Skin of body (tissue), 1 donor: ENCODE measurements at regions not wholly inside any gene's neighbourhood (a gene's known extent, or its start where the extent isn't known, plus 50 kb on each side); places are given as distances from the start of the nearest gene placed in this dataset.

Source experiments
- DNase-seq: peaks from one replicate; lab custom pipeline; 2025; lab: John Stamatoyannopoulos, UW

GRCh38 chr5:61622156-61622555 is 290.1 kb downstream of the ZSWIM6 start:
- DNase-seq, result no peak

- DNase-seq, result no peak
Measured at GRCh38 chr5:61623401-61624069, 291.5 kb downstream of the ZSWIM6 start.

DNA sequence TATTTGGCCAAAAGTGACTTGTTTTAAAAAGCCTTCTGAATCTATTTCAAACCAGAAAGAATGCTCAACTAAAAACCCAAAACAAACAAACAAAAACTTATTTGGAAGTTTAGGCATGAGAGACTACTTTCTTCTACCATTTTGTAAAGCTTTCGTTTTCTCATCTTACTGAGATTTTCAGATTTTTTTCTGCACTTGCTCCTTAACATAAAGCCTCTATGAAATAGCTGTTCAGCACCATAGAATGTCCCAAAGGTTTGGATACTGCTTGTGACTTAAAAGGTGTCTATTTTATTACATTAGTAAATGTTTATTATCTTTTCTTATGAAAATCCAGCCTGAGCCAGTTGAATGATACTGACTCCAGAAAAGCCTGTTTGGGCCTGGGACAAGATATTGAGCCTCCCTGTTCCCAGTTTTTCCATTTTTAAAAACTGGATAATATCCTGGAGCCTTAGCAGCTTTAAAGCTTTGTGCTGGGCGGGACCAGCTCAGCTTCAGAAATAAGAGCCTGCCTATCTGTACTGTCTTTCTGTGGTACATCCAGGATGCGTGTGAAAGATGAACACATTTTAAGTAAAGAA is 292.6 kb downstream of the ZSWIM6 start:
- DNase-seq, result no peak

DNA sequence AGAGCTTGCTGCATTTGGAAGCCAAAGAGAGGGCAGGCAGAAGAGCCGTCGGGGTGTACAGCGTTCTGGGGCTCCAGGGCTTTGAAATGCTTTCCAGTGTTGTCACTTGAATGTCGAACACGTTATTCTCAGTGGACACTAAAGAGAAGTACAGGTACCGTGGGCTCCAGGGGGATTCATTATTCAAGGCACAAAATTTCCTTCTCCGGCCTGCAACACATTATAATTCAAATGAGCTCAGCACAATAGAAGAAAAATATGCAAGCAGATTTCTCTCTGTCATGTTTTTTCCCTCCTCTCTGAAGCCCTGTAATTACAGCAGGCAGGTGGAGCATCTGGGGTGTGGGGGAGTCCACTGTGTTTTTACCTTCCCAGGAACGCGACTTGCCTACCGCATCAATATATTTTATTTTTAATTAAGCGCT is 293.1 kb downstream of the ZSWIM6 start:
- DNase-seq, result peak; percentile 18

- no peak for DNase-seq
Measured at GRCh38 chr5:61625681-61626621, 293.9 kb downstream of the ZSWIM6 start.

GRCh38 chr5:61626639-61627282 is 294.7 kb downstream of the ZSWIM6 start:
- DNase-seq, result no peak

DNA sequence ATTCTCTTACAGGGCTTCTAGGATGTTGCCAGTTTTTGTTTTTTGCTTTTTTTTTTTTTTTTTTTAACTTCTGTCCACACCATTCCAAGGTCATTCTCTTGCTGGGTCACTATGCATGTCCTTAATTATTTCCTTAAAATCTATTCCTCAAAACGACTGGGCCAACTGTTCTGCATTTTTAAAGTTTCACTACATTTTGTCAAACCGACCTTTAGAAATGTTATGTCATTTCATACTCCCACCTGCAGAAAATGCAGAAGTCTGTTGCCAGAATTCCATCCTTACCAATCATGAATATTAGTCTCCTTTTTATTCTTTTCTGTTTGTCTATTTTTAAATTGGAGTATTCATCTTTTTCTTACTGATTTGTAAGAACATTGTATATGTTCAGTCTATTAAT is 295.5 kb downstream of the ZSWIM6 start:
- DNase-seq, result no peak

GRCh38 chr5:61630908-61631307 is 298.9 kb downstream of the ZSWIM6 start:
- DNase-seq, result no peak

GRCh38 chr5:61631438-61631941 is 299.4 kb downstream of the ZSWIM6 start:
- peak; percentile 27 for DNase-seq

GRCh38 chr5:61632064-61632463 is 300.0 kb downstream of the ZSWIM6 start:
- DNase-seq, result no peak

GRCh38 chr5:61635271-61635670 is 303.2 kb downstream of the ZSWIM6 start:
- no peak for DNase-seq

GRCh38 chr5:61637566-61637965 is 305.5 kb downstream of the ZSWIM6 start:
- DNase-seq, result no peak

DNA sequence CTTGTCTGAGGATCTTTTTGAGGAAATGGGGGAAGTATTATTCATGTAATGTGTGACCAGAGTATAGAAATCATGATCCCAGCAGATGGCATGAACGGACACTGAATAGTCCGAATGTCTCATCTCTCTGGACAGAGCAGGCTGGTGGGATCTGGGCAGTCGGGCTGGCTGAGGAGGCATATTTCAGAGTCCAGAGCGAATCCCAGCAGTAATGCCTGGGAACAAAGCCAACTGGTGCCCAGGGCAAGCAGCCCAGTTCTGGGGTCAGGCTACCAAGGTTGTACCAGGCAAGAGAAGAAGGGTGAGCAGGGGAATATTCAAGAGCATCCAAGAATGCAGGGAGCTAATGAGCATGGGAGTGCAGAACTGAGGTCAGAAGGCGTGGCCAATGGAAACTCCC is 306.4 kb downstream of the ZSWIM6 start:
- no peak for DNase-seq

- no peak for DNase-seq
Measured at GRCh38 chr5:61640179-61641021, 308.3 kb downstream of the ZSWIM6 start.

GRCh38 chr5:61641748-61642565 is 309.9 kb downstream of the ZSWIM6 start:
- no peak for DNase-seq

- DNase-seq, result no peak
Measured at GRCh38 chr5:61647672-61648071, 315.6 kb downstream of the ZSWIM6 start.

- no peak for DNase-seq
Measured at GRCh38 chr5:61649231-61649630, 317.2 kb downstream of the ZSWIM6 start.

DNA sequence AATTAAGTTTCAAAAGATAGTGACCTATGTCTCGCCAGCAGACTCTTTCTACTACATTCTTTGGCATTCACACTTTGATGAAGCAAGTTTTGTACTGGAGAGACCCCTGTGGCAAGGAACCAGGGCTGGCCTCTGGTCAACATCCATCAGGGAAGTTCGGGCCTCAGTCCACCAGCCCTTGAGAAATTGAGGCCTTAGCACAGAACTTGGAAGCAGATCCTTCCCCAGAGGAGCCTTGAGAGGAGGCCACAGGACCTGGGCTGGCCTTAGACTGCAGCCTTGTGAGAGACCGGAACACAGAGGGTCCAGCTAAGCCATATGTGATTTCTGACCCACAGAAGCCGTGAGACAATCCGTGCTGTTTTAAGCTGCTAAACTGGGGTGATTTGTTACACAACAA is 317.9 kb downstream of the ZSWIM6 start:
- no peak for DNase-seq

- no peak for DNase-seq
Measured at GRCh38 chr5:61650661-61651060, 318.6 kb downstream of the ZSWIM6 start.

DNA sequence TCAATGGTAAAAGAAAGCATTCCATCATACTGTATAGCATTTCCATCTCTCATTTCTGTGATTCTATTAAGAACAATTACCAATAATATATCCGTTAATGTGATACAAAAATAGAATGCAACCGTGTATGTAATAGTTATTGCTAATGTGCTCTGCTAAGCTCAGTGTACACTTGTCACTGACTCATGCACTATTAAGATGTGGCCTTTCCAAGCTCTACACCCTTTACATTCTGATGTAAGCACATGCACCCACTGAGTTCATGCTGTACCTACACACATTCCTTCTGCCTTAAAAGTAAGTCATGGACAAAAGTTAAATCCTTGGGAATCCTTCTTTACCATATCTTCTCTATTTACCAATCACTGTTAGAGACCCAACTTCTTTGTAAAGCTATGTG is 319.1 kb downstream of the ZSWIM6 start:
- no peak for DNase-seq
